ENCODE measurements at regions not wholly inside any gene's neighbourhood (a gene's known extent, or its start where the extent isn't known, plus 50 kb on each side); places are given as distances from the start of the nearest gene placed in this dataset.
A peak's percentile ranks its signal among the peaks of the same experiment; 100 is the strongest.
"Not testable (repeated sequence)": the region's sequence is repeated elsewhere in the genome, so short reads cannot be mapped to it uniquely, and the experiment has no call there.

DNA sequence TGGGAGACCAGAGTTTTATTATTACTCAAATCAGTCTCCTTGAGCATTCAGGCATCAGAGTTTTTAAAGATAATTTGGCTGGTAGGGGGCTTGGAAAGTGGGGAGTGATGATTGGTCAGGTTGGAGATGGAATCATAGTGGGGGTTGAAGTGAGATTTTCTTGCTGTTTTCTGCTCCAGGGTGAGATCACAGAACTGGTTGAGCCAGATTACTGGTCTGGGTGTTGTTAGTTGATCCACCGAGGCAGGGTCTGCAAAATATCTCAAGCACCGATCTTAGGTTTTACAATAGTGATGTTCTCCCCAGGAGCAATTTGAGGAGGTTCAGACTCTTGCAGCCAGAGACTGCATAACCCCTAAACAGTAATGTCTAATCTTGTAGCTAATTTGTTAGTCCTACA is 141.0 kb downstream of the OTOL1 start:
- DNase-seq (ENCODE audit: extremely low spot score), result no peak
- H3K27ac ChIP-seq (ENCODE audit: low read depth), result no peak overlapping the region
- no peak overlapping the region for H3K4me3 ChIP-seq (ENCODE audit: low read depth, low read length)
- no peaks in the 10 kb centered on the region for H3K4me1 ChIP-seq (ENCODE audit: insufficient read depth)
- 43% methylated on average over 2 of the region's 2 CpGs for WGBS
- H3K36me3 ChIP-seq (ENCODE audit: insufficient read depth), result no peaks in the 10 kb centered on the region

DNA sequence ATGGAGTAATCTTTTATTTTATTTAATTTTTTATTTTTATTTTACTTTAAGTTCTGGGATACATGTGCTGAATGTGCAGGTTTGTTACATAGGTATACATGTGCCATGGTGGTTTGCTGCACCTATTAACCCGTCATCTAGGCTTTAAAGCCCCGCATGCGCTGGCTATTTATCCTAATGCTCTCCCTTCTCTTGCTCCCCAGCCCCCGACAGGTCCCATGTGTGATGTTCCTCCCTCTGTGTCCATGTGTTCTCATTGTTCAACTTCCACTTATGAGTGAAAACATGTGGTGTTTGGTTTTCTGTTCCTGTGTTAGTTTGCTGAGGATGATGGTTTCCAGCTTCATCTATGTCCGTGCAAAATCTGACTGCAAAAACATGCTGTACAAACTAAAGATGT is 142.5 kb downstream of the OTOL1 start:
- H3K27ac ChIP-seq (ENCODE audit: low read depth); H3K4me1 ChIP-seq (ENCODE audit: insufficient read depth); DNase-seq (ENCODE audit: extremely low spot score); H3K4me3 ChIP-seq (ENCODE audit: low read depth, low read length); H3K36me3 ChIP-seq (ENCODE audit: insufficient read depth): not testable (repeated sequence)
- 45% methylated on average over 5 of the region's 5 CpGs for WGBS

- no peak for DNase-seq (ENCODE audit: extremely low spot score)
- Histone ChIP-seq H3K4me3 (ENCODE audit: low read depth, low read length) (no peak overlapping the region), H3K36me3 (ENCODE audit: insufficient read depth) (no peaks in the 10 kb centered on the region), H3K27ac (ENCODE audit: low read depth) (no peak overlapping the region), H3K4me1 (ENCODE audit: insufficient read depth) (no peaks in the 10 kb centered on the region)
- 29% methylated on average over 1 of the region's 1 CpG for WGBS
Observed at GRCh38 chr3:161640181-161640580, 143.6 kb downstream of the OTOL1 start.

- H3K4me1 ChIP-seq (ENCODE audit: insufficient read depth), result no peaks in the 10 kb centered on the region
- no peak overlapping the region for H3K27ac ChIP-seq (ENCODE audit: low read depth)
- no peak for DNase-seq (ENCODE audit: extremely low spot score)
- H3K36me3 ChIP-seq (ENCODE audit: insufficient read depth), result no peaks in the 10 kb centered on the region
- WGBS, result 81% methylated on average over 1 of the region's 1 CpG
- no peak overlapping the region for H3K4me3 ChIP-seq (ENCODE audit: low read depth, low read length)
Observed at GRCh38 chr3:161641287-161641686, 144.7 kb downstream of the OTOL1 start.

- H3K4me1 ChIP-seq (ENCODE audit: insufficient read depth), result no peaks in the 10 kb centered on the region
Observed at GRCh38 chr3:161644891-161645635, 148.5 kb downstream of the OTOL1 start.

DNA sequence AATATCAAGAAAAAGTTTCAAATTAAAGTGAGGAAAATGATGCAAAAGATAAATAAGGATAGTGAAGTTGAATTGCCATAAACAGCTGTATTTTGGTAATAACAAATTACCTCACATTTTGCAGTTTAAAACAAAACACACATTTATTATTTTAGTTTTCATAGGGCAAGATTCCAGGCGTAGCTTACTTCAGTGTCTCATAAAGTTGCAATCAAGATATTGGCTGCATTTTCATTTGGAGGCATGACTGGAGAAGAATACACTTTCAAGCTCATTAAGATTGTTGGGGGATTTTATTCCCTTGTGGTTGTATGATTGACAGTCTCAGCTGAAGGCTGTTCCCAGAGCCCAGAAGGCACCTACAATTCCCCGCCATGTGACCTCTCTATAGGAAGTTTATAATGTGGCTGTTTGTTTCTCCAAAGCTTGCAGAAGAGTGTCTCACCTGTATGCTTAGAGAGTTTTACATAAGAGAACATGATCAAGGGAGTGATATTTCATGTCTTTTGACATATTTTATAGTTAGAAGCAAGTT is 151.4 kb downstream of the OTOL1 start:
- no peak overlapping the region for H3K4me3 ChIP-seq (ENCODE audit: low read depth, low read length)
- no peaks in the 10 kb centered on the region for H3K36me3 ChIP-seq (ENCODE audit: insufficient read depth)
- H3K4me1 ChIP-seq (ENCODE audit: insufficient read depth), result no peaks in the 10 kb centered on the region
- 75% methylated on average over 2 of the region's 2 CpGs for WGBS
- H3K27ac ChIP-seq (ENCODE audit: low read depth), result no peak overlapping the region
- no peak for DNase-seq (ENCODE audit: extremely low spot score)

More at GRCh38 chr3:161644891-161645635, 148.5 kb downstream of the OTOL1 start:
- WGBS, result 38% methylated on average over 6 of the region's 6 CpGs
- peak; percentile 25 for DNase-seq (ENCODE audit: extremely low spot score)
- Histone ChIP-seq H3K36me3 (ENCODE audit: insufficient read depth) (no peaks in the 10 kb centered on the region), H3K27ac (ENCODE audit: low read depth) (no peak overlapping the region), H3K4me3 (ENCODE audit: low read depth, low read length) (no peak overlapping the region)

DNA sequence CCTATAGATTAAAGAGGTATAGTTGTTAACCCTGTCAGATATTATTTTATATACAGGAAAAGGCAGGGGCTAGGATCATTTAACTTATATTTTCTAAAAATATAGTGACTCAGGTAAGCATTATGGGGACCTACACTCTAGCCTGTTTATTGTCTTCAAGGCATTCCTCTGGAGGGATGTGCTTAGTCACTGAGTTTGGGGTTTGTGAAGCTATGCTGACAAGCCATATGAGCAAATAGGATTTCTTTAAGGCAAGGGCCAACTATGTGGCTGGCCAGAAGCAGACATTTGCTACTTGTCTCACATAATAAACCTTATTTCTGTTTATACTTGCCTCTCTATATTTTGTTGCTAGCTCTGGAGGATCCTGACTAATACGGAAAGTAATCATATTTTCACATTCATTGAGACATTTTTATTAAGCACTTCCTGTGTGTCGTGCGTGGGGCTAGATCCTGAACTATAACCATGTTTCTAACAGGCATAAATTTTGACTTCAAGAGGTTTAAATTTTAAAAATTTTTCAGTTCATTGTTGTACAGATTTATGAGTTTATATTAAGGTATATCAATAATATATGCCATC is 153.4 kb downstream of the OTOL1 start:
- Histone ChIP-seq H3K4me1 (ENCODE audit: insufficient read depth) (no peaks in the 10 kb centered on the region), H3K36me3 (ENCODE audit: insufficient read depth) (no peaks in the 10 kb centered on the region), H3K27ac (ENCODE audit: low read depth) (no peak overlapping the region), H3K4me3 (ENCODE audit: low read depth, low read length) (no peak overlapping the region)
- DNase-seq (ENCODE audit: extremely low spot score), result no peak
- 16% methylated on average over 3 of the region's 3 CpGs for WGBS

DNA sequence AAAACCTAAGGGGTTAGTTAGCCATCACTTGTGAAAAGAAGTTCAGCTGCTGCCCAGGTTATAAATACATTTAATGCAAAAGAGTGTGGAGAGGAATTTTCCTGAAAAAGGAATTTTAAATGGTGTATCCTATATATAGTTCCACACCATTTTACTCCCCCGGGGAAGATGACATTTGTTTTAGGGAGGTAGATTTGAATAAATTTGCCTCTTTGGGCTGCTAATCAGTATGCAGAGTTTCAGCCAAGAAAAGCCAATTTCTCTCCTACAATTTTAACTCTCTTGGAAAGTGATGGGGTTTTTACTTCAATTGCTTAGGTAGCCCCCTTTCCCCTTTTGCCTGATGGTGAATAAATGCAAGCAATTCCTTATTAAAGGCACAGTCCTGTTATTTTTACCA is 161.2 kb downstream of the OTOL1 start:
- no peak for DNase-seq (ENCODE audit: extremely low spot score)
- H3K4me3 ChIP-seq (ENCODE audit: low read depth, low read length), result no peak overlapping the region
- H3K27ac ChIP-seq (ENCODE audit: low read depth), result no peak overlapping the region
- no peaks in the 10 kb centered on the region for H3K36me3 ChIP-seq (ENCODE audit: insufficient read depth)
- 85% methylated on average over 1 of the region's 1 CpG for WGBS
- H3K4me1 ChIP-seq (ENCODE audit: insufficient read depth), result no peaks in the 10 kb centered on the region

GRCh38 chr3:161671141-161671540 is 174.5 kb downstream of the OTOL1 start:
- no peak overlapping the region for H3K4me3 ChIP-seq (ENCODE audit: low read depth, low read length)
- no peak overlapping the region for H3K27ac ChIP-seq (ENCODE audit: low read depth)
- H3K4me1 ChIP-seq (ENCODE audit: insufficient read depth), result no peaks in the 10 kb centered on the region
- 89% methylated on average over 2 of the region's 2 CpGs for WGBS
- no peaks in the 10 kb centered on the region for H3K36me3 ChIP-seq (ENCODE audit: insufficient read depth)
- DNase-seq (ENCODE audit: extremely low spot score), result no peak

GRCh38 chr3:161672478-161672877 is 175.9 kb downstream of the OTOL1 start:
- H3K4me1 ChIP-seq (ENCODE audit: insufficient read depth), result no peaks in the 10 kb centered on the region
- no peak overlapping the region for H3K4me3 ChIP-seq (ENCODE audit: low read depth, low read length)
- DNase-seq (ENCODE audit: extremely low spot score), result no peak
- H3K27ac ChIP-seq (ENCODE audit: low read depth), result no peak overlapping the region
- 70% methylated on average over 4 of the region's 4 CpGs for WGBS
- no peaks in the 10 kb centered on the region for H3K36me3 ChIP-seq (ENCODE audit: insufficient read depth)

- H3K4me1 ChIP-seq (ENCODE audit: insufficient read depth), result no peaks in the 10 kb centered on the region
- H3K4me3 ChIP-seq (ENCODE audit: low read depth, low read length), result no peak overlapping the region
- H3K36me3 ChIP-seq (ENCODE audit: insufficient read depth), result no peaks in the 10 kb centered on the region
- no peak overlapping the region for H3K27ac ChIP-seq (ENCODE audit: low read depth)
- DNase-seq (ENCODE audit: extremely low spot score), result no peak
- 98% methylated on average over 1 of the region's 1 CpG for WGBS
Observed at GRCh38 chr3:161673866-161674265, 177.3 kb downstream of the OTOL1 start.

- no peak for DNase-seq (ENCODE audit: extremely low spot score)
- Histone ChIP-seq H3K4me3 (ENCODE audit: low read depth, low read length) (no peak overlapping the region), H3K4me1 (ENCODE audit: insufficient read depth) (no peaks in the 10 kb centered on the region), H3K36me3 (ENCODE audit: insufficient read depth) (no peaks in the 10 kb centered on the region), H3K27ac (ENCODE audit: low read depth) (no peak overlapping the region)
Observed at GRCh38 chr3:161674402-161674801, 177.8 kb downstream of the OTOL1 start.

- 87% methylated on average over 6 of the region's 6 CpGs for WGBS
- not testable (repeated sequence) for DNase-seq (ENCODE audit: extremely low spot score); H3K4me1 ChIP-seq (ENCODE audit: insufficient read depth); H3K27ac ChIP-seq (ENCODE audit: low read depth); H3K4me3 ChIP-seq (ENCODE audit: low read depth, low read length); H3K36me3 ChIP-seq (ENCODE audit: insufficient read depth)
Observed at GRCh38 chr3:161681831-161682230, 185.2 kb downstream of the OTOL1 start.

GRCh38 chr3:161682715-161683114 is 186.1 kb downstream of the OTOL1 start:
- no peak for DNase-seq (ENCODE audit: extremely low spot score)
- H3K36me3 ChIP-seq (ENCODE audit: insufficient read depth), result no peaks in the 10 kb centered on the region
- H3K4me1 ChIP-seq (ENCODE audit: insufficient read depth), result no peaks in the 10 kb centered on the region
- H3K27ac ChIP-seq (ENCODE audit: low read depth), result no peak overlapping the region
- no peak overlapping the region for H3K4me3 ChIP-seq (ENCODE audit: low read depth, low read length)
- 63% methylated on average over 2 of the region's 2 CpGs for WGBS
